IPS-18a (cell line): ENCODE measurements at regions not wholly inside any gene's neighbourhood (a gene's known extent, or its start where the extent isn't known, plus 50 kb on each side); places are given as distances from the start of the nearest gene placed in this dataset.
"Not testable (repeated sequence)": the region's sequence is repeated elsewhere in the genome, so short reads cannot be mapped to it uniquely, and the experiment has no call there.

Experiments
- H3K27ac ChIP-seq: one replicate; pipeline ENCODE4 v1.5.1; 2013; ENCODE audit warnings: low read length
- H3K27me3 ChIP-seq: one replicate; pipeline ENCODE4 v1.6.1; 2013; ENCODE audit warnings: mild to moderate bottlenecking, low read length; ENCODE audit not compliant: control insufficient read depth, insufficient read depth
- H3K36me3 ChIP-seq: one replicate; pipeline ENCODE4 v1.6.1; 2013; ENCODE audit warnings: low read depth, low read length; ENCODE audit not compliant: control insufficient read depth
- H3K4me1 ChIP-seq: one replicate; pipeline ENCODE4 v1.6.1; 2013; ENCODE audit warnings: low read depth, low read length; ENCODE audit not compliant: control insufficient read depth
- H3K4me3 ChIP-seq: one replicate; pipeline ENCODE4 v1.5.1; 2013; ENCODE audit warnings: low read length
- H3K9ac ChIP-seq: one replicate; pipeline ENCODE4 v1.6.1; 2013; ENCODE audit warnings: mild to moderate bottlenecking, low read length, moderate library complexity
- H3K9me3 ChIP-seq: one replicate; pipeline ENCODE4 v1.6.1; 2013; ENCODE audit warnings: low read depth, low read length; ENCODE audit not compliant: control insufficient read depth

GRCh38 chr6:77322604-77323003 lies 140.7 kb downstream of the HTR1B start:
- Histone ChIP-seq H3K4me3 (no peak overlapping the region), H3K4me1 (no peaks in the 10 kb centered on the region), H3K9ac (no peak overlapping the region), H3K27me3 (no peaks in the 10 kb centered on the region), H3K9me3 (no peaks in the 10 kb centered on the region), H3K36me3 (no peaks in the 10 kb centered on the region), H3K27ac (no peak overlapping the region)

GRCh38 chr6:77318256-77318655 lies 145.0 kb downstream of the HTR1B start:
- no peak overlapping the region for H3K9ac ChIP-seq
- H3K27me3 ChIP-seq = no peaks in the 10 kb centered on the region
- H3K36me3 ChIP-seq = no peaks in the 10 kb centered on the region
- H3K27ac ChIP-seq = no peak overlapping the region
- no peak overlapping the region for H3K4me3 ChIP-seq
- H3K9me3 ChIP-seq = no peaks in the 10 kb centered on the region
- H3K4me1 ChIP-seq = no peaks in the 10 kb centered on the region

- Histone ChIP-seq H3K4me1 (no peaks in the 10 kb centered on the region), H3K9ac (no peak overlapping the region), H3K9me3 (no peaks in the 10 kb centered on the region), H3K4me3 (no peak overlapping the region), H3K27me3 (no peaks in the 10 kb centered on the region), H3K27ac (no peak overlapping the region), H3K36me3 (no peaks in the 10 kb centered on the region)
Measured at GRCh38 chr6:77313595-77313994, 149.7 kb downstream of the HTR1B start.

- H3K27me3 ChIP-seq = no peaks in the 10 kb centered on the region
- no peaks in the 10 kb centered on the region for H3K36me3 ChIP-seq
- H3K27ac ChIP-seq = no peak overlapping the region
- H3K4me3 ChIP-seq = no peak overlapping the region
- H3K4me1 ChIP-seq = no peaks in the 10 kb centered on the region
- no peak overlapping the region for H3K9ac ChIP-seq
- H3K9me3 ChIP-seq = no peaks in the 10 kb centered on the region
Measured at GRCh38 chr6:77299931-77300330, 163.4 kb downstream of the HTR1B start.

GRCh38 chr6:77298283-77298682 lies 165.0 kb downstream of the HTR1B start:
- no peaks in the 10 kb centered on the region for H3K27me3 ChIP-seq
- H3K36me3 ChIP-seq = no peaks in the 10 kb centered on the region
- H3K4me3 ChIP-seq = no peak overlapping the region
- no peak overlapping the region for H3K9ac ChIP-seq
- no peak overlapping the region for H3K27ac ChIP-seq
- H3K9me3 ChIP-seq = no peaks in the 10 kb centered on the region
- H3K4me1 ChIP-seq = no peaks in the 10 kb centered on the region

GRCh38 chr6:77292564-77293546 lies 170.4 kb downstream of the HTR1B start:
- no peaks in the 10 kb centered on the region for H3K9me3 ChIP-seq
- no peaks in the 10 kb centered on the region for H3K4me1 ChIP-seq
- no peak overlapping the region for H3K9ac ChIP-seq
- no peak overlapping the region for H3K27ac ChIP-seq
- H3K4me3 ChIP-seq = no peak overlapping the region
- no peaks in the 10 kb centered on the region for H3K36me3 ChIP-seq
- no peaks in the 10 kb centered on the region for H3K27me3 ChIP-seq

- H3K27me3 ChIP-seq = no peaks in the 10 kb centered on the region
- H3K4me3 ChIP-seq = no peak overlapping the region
- no peak overlapping the region for H3K27ac ChIP-seq
- no peaks in the 10 kb centered on the region for H3K4me1 ChIP-seq
- H3K36me3 ChIP-seq = no peaks in the 10 kb centered on the region
- H3K9me3 ChIP-seq = no peaks in the 10 kb centered on the region
- no peak overlapping the region for H3K9ac ChIP-seq
Measured at GRCh38 chr6:77290798-77291197, 172.5 kb downstream of the HTR1B start.

- H3K4me3 ChIP-seq = no peak overlapping the region
- no peaks in the 10 kb centered on the region for H3K27me3 ChIP-seq
- H3K27ac ChIP-seq = no peak overlapping the region
- no peaks in the 10 kb centered on the region for H3K9me3 ChIP-seq
- no peak overlapping the region for H3K9ac ChIP-seq
- no peaks in the 10 kb centered on the region for H3K4me1 ChIP-seq
- no peaks in the 10 kb centered on the region for H3K36me3 ChIP-seq
Measured at GRCh38 chr6:77286541-77286940, 176.8 kb downstream of the HTR1B start.

GRCh38 chr6:77273929-77274328 lies 189.4 kb downstream of the HTR1B start:
- H3K27me3 ChIP-seq = no peaks in the 10 kb centered on the region
- no peak overlapping the region for H3K4me3 ChIP-seq
- H3K27ac ChIP-seq = no peak overlapping the region
- H3K36me3 ChIP-seq = no peaks in the 10 kb centered on the region
- H3K4me1 ChIP-seq = no peaks in the 10 kb centered on the region
- no peak overlapping the region for H3K9ac ChIP-seq
- H3K9me3 ChIP-seq = peaks cover 21% of the 10 kb centered on the region

GRCh38 chr6:77264970-77265369 lies 198.3 kb downstream of the HTR1B start:
- Histone ChIP-seq H3K27me3 (no peaks in the 10 kb centered on the region), H3K27ac (no peak overlapping the region), H3K4me1 (no peaks in the 10 kb centered on the region), H3K9me3 (no peaks in the 10 kb centered on the region), H3K36me3 (no peaks in the 10 kb centered on the region), H3K4me3 (no peak overlapping the region), H3K9ac (no peak overlapping the region)

- Histone ChIP-seq H3K9me3 (no peaks in the 10 kb centered on the region), H3K27me3 (no peaks in the 10 kb centered on the region), H3K4me3 (no peak overlapping the region), H3K36me3 (no peaks in the 10 kb centered on the region), H3K4me1 (no peaks in the 10 kb centered on the region), H3K9ac (no peak overlapping the region), H3K27ac (no peak overlapping the region)
Measured at GRCh38 chr6:77263003-77263402, 200.3 kb downstream of the HTR1B start.

- H3K36me3 ChIP-seq, H3K4me1 ChIP-seq, H3K9ac ChIP-seq, H3K27ac ChIP-seq, H3K4me3 ChIP-seq, H3K9me3 ChIP-seq, H3K27me3 ChIP-seq: not testable (repeated sequence)
Measured at GRCh38 chr6:77251801-77252200, 211.5 kb downstream of the HTR1B start.
